AG09319 (cell line): ENCODE measurements at regions not wholly inside any gene's neighbourhood (a gene's known extent, or its start where the extent isn't known, plus 50 kb on each side); places are given as distances from the start of the nearest gene placed in this dataset.

ENCODE experiments used
- DNase-seq: peaks from one replicate; pipeline ENCODE4 v3.0.0-alpha.2; 2010; ENCODE audit warnings: low read depth; ENCODE audit errors: extremely low read depth
- TF ChIP-seq, protein P1 (sequence below): IDR thresholded peaks from 2 replicates; pipeline ENCODE4 v1.5.1; 2011; ENCODE audit warnings: low read depth, mild to moderate bottlenecking, inconsistent platforms, low read length, moderate library complexity

DNA sequence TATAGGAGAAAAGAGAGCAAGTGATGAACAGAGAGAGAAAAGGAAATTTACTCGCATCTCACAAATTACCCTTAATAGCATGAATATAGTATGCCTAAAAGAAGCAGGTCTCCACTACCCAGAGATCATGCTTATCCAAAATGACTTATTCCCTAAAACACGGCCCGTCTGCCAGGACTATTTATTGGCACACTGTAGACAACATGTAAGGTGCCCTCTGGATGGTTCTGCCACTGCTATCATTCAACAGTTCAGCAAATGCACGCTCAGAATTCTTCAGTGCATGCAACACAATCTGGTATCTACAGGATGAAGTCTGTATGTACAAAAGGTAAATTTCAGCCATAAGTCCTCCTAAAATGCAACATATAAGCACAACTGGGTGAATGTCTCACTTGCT, 465.8 kb downstream of the SHQ1 start:
- DNase-seq: no peak
- TF ChIP-seq, protein P1, sequence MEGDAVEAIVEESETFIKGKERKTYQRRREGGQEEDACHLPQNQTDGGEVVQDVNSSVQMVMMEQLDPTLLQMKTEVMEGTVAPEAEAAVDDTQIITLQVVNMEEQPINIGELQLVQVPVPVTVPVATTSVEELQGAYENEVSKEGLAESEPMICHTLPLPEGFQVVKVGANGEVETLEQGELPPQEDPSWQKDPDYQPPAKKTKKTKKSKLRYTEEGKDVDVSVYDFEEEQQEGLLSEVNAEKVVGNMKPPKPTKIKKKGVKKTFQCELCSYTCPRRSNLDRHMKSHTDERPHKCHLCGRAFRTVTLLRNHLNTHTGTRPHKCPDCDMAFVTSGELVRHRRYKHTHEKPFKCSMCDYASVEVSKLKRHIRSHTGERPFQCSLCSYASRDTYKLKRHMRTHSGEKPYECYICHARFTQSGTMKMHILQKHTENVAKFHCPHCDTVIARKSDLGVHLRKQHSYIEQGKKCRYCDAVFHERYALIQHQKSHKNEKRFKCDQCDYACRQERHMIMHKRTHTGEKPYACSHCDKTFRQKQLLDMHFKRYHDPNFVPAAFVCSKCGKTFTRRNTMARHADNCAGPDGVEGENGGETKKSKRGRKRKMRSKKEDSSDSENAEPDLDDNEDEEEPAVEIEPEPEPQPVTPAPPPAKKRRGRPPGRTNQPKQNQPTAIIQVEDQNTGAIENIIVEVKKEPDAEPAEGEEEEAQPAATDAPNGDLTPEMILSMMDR: no peak

- TF ChIP-seq, protein P1: no peak
- DNase-seq: no peak
These were observed 466.7 kb downstream of the SHQ1 start for GRCh38 chr3:72381584-72381983.

DNA sequence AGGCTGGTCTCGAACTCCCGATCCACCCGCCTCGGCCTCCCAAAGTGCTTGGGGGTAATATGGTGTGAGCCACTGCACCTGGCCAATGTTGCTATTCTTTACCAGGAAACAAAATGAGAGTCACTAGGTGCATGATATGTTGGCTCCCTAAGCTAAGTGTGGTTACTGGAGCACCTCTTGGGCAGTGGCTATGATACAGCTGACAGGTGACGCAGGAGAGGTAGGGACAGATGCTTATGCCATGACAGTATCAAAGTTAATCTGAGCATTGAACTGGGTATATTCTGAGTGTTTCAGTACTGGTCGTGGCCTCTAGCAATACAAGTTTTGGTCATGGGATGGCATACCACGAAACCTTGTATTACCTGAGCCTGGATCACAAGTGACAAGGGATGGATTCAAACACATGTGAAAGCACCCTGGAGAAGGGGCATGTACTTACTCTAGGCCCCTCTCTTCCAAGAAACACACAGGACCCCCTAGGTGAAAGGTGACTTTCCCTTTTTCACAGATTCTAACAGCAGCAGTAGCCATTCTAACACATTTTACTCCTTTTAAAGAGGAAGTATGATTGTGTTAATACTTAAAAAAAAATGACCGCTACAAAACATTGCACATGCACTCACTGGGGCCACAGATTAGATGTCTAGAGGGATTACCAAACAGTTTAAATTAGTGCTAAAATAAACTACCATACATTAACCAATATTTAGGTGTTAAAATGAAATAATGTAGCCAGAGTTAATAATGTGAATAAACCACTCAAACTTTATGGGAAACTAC, 467.3 kb downstream of the SHQ1 start:
- no peak for DNase-seq
- TF ChIP-seq, protein P1: no peak

DNA sequence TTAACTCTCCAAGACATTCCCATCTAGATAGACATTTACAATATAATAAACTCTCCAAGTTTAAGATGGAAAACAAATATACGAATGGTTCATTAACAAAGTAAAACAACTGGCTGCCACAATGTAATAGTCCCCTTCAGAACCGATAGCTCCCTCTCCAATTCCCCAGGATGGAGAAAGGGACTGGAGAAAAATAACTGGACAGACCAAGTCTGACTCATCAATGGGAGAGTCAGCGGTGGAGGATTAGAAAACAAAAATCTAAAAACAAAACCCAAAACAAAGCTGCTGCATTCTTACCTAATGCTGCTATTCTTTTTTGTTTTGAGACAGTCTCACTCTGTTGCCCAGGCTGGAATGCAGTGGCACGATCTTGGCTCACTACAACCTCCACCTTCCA, 468.1 kb downstream of the SHQ1 start:
- TF ChIP-seq, protein P1: no peak
- DNase-seq: peak; percentile 8

GRCh38 chr3:72379500-72380187, 468.6 kb downstream of the SHQ1 start:
- no peak for DNase-seq
- TF ChIP-seq, protein P1: no peak

GRCh38 chr3:72378287-72378686, 470.0 kb downstream of the SHQ1 start:
- no peak for DNase-seq
- TF ChIP-seq, protein P1: no peak
